ENCODE measurements at regions not wholly inside any gene's neighbourhood (a gene's known extent, or its start where the extent isn't known, plus 50 kb on each side); places are given as distances from the start of the nearest gene placed in this dataset.
A peak's percentile ranks its signal among the peaks of the same experiment; 100 is the strongest.
"Not testable (repeated sequence)": the region's sequence is repeated elsewhere in the genome, so short reads cannot be mapped to it uniquely, and the experiment has no call there.

- DNase-seq (ENCODE audit: low spot score), result no peak
Measured at GRCh38 chr1:224791362-224791941, 138.0 kb upstream of the DNAH14 start.

- DNase-seq (ENCODE audit: low spot score), result no peak
Measured at GRCh38 chr1:224795591-224795990, 133.9 kb upstream of the DNAH14 start.

- DNase-seq (ENCODE audit: low spot score), result no peak
Measured at GRCh38 chr1:224799083-224799482, 130.4 kb upstream of the DNAH14 start.

- no peak for DNase-seq (ENCODE audit: low spot score)
Measured at GRCh38 chr1:224800486-224801119, 128.9 kb upstream of the DNAH14 start.

- DNase-seq (ENCODE audit: low spot score), result peak; percentile 26
Measured at GRCh38 chr1:224801844-224802490, 127.5 kb upstream of the DNAH14 start.

- DNase-seq (ENCODE audit: low spot score), result no peak
Measured at GRCh38 chr1:224802617-224803016, 126.9 kb upstream of the DNAH14 start.

- DNase-seq (ENCODE audit: low spot score), result no peak
Measured at GRCh38 chr1:224804220-224804619, 125.3 kb upstream of the DNAH14 start.

- no peak for DNase-seq (ENCODE audit: low spot score)
Measured at GRCh38 chr1:224805889-224806288, 123.6 kb upstream of the DNAH14 start.

GRCh38 chr1:224809137-224809536, 120.3 kb upstream of the DNAH14 start:
- no peak for DNase-seq (ENCODE audit: low spot score)

GRCh38 chr1:224809613-224810012, 119.9 kb upstream of the DNAH14 start:
- DNase-seq (ENCODE audit: low spot score), result no peak

- DNase-seq (ENCODE audit: low spot score), result no peak
Measured at GRCh38 chr1:224811564-224811963, 117.9 kb upstream of the DNAH14 start.

- DNase-seq (ENCODE audit: low spot score), result no peak
Measured at GRCh38 chr1:224815647-224816046, 113.8 kb upstream of the DNAH14 start.

- DNase-seq (ENCODE audit: low spot score), result no peak
Measured at GRCh38 chr1:224816062-224816461, 113.4 kb upstream of the DNAH14 start.

- no peak for DNase-seq (ENCODE audit: low spot score)
Measured at GRCh38 chr1:224817382-224817781, 112.1 kb upstream of the DNAH14 start.

- DNase-seq (ENCODE audit: low spot score), result no peak
Measured at GRCh38 chr1:224819861-224820260, 109.6 kb upstream of the DNAH14 start.

GRCh38 chr1:224820341-224820740, 109.1 kb upstream of the DNAH14 start:
- no peak for DNase-seq (ENCODE audit: low spot score)

- DNase-seq (ENCODE audit: low spot score), result not testable (repeated sequence)
Measured at GRCh38 chr1:224821751-224822150, 107.7 kb upstream of the DNAH14 start.

- no peak for DNase-seq (ENCODE audit: low spot score)
Measured at GRCh38 chr1:224825525-224826000, 103.9 kb upstream of the DNAH14 start.

GRCh38 chr1:224828691-224829090, 100.8 kb upstream of the DNAH14 start:
- DNase-seq (ENCODE audit: low spot score), result no peak

- no peak for DNase-seq (ENCODE audit: low spot score)
Measured at GRCh38 chr1:224831501-224831900, 98.0 kb upstream of the DNAH14 start.

- not testable (repeated sequence) for DNase-seq (ENCODE audit: low spot score)
Measured at GRCh38 chr1:224839648-224840300, 89.7 kb upstream of the DNAH14 start.

- not testable (repeated sequence) for DNase-seq (ENCODE audit: low spot score)
Measured at GRCh38 chr1:224841803-224842202, 87.7 kb upstream of the DNAH14 start.

Data from COLO829 (cell line).